Skin epidermis (tissue), 12 donors: ENCODE measurements at regions not wholly inside any gene's neighbourhood (a gene's known extent, or its start where the extent isn't known, plus 50 kb on each side); places are given as distances from the start of the nearest gene placed in this dataset.
"Not testable (repeated sequence)": the region's sequence is repeated elsewhere in the genome, so short reads cannot be mapped to it uniquely, and the experiment has no call there.

Experiments
- H3K27ac ChIP-seq, 21 experiments: fragments of 200-600 bp; sonication (generic) in 11 of 21; one replicate each; pipeline ENCODE4 v1.5.0; 2020; ENCODE audit warnings: mild to moderate bottlenecking in 3 of 21, inconsistent platforms in 2 of 21, moderate library complexity in 2 of 21
- H3K4me3 ChIP-seq, 7 experiments: fragments of 200-600 bp; sonication (generic) in 2 of 7; one replicate each; pipeline ENCODE4 v1.5.0; 2020; ENCODE audit warnings: inconsistent platforms in 2 of 7, mild to moderate bottlenecking in 2 of 7, moderate library complexity in 1 of 7

GRCh38 chr1:221227872-221228337, 348.7 kb downstream of the HLX start:
- Histone ChIP-seq H3K27ac (no peak overlapping the region), H3K4me3 (no peak overlapping the region)

GRCh38 chr1:221228594-221228993, 349.4 kb downstream of the HLX start:
- H3K4me3 ChIP-seq, result no peak overlapping the region
- H3K27ac ChIP-seq, result no peak overlapping the region

DNA sequence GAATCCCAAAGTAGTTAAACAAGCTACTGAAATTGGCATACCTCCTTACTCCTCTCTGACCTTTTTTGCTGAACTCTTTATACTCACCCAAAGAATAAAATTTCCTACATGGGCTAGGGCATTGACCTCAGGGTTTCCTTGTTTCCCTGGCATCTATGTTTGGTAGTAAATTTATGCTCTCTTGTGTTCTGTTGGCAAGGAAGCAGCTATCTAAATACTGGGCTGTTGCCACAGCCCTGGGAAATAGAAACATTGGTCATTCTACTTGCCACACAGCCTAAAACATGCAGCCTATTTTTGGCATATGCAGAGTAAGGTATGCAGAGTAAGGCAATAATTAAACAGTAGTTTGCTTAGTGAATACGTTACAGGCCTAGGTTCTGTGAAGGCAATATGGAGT, 351.4 kb downstream of the HLX start:
- Histone ChIP-seq H3K4me3 (no peak overlapping the region), H3K27ac (no peak overlapping the region)

DNA sequence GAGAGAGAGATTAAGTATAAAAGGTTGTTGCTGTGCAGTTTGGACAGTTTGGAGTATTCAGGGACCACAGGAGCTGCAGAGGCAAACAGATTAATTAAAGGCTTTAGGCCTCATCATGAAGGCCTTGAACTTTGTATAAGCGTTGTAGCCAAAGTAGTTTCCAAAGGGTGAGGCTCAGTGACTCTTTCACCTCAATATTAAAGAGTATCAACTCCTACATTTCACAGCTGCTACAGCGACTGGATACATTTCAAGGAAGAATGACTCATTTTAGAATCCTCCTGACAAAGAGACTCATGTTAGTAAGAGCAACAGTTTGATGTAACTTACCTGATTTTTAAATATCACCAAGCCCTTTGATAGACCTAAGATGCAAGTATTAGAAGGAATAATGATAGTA, 355.5 kb downstream of the HLX start:
- no peak overlapping the region for H3K4me3 ChIP-seq
- H3K27ac ChIP-seq, result no peak overlapping the region

- Histone ChIP-seq H3K4me3 (no peak overlapping the region), H3K27ac (no peak overlapping the region)
These were observed 358.3 kb downstream of the HLX start for GRCh38 chr1:221237587-221237986.

DNA sequence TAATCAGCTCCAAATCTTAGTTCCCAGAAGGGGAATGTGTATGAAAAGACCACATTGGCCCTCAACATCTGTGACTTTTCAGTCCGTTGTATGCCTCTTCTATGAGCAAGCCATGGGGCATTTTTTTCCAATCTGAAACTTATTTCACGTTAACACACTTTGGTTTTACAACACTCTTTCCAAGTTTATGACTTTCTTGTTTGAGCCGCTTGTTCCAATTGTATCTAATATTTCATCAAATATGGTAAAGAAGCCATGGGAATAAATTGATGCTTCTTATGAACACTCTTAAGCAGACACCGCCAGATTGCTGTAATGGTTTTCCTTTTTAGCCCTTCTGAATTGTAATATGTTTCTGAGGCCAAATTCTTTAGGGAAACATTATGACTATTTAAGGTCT, 359.9 kb downstream of the HLX start:
- H3K27ac ChIP-seq, result no peak overlapping the region
- no peak overlapping the region for H3K4me3 ChIP-seq

DNA sequence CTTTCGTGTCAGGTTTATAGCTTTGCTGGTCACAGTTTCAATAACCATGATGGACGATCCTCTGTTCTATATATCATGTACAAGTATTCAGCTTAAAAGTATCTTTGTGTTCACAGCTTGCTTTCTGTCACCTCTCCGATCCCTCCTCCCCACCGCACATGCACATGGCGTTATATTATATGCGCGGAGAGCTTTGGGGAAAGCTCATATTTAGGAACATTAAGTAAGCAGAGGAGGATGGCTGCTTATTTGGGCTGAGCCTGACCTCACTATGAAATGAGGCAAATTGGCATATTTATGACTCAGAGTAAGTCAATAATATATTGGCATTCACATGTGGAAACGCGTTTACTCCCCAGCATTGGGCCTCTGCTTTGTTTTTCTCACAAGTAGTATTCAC, 360.5 kb downstream of the HLX start:
- no peak overlapping the region for H3K4me3 ChIP-seq
- H3K27ac ChIP-seq, result no peak overlapping the region

DNA sequence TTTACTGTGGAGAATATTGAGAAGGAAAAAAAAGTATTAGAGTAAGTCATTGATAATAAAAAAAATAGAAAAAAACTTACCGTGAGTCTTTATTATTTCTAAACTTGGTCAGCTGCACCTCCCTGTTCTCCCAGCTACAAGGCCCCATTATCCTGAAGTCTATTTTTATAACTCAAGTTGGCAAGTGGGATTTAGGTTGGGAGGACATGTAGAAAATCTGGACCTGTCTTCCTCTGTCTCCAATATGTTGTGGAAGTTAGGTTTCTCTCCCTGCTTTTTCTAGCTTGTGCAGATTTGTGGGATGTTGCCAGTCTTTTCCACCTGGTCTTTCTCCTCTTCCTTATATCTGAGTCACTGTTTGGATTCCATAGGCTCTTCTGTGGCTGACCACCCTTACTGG, 361.4 kb downstream of the HLX start:
- H3K4me3 ChIP-seq, result no peak overlapping the region
- no peak overlapping the region for H3K27ac ChIP-seq

- Histone ChIP-seq H3K4me3 (no peak overlapping the region), H3K27ac (no peak overlapping the region)
These were observed 361.9 kb downstream of the HLX start for GRCh38 chr1:221241157-221241556.

GRCh38 chr1:221241592-221241991, 362.3 kb downstream of the HLX start:
- Histone ChIP-seq H3K27ac (no peak overlapping the region), H3K4me3 (no peak overlapping the region)

DNA sequence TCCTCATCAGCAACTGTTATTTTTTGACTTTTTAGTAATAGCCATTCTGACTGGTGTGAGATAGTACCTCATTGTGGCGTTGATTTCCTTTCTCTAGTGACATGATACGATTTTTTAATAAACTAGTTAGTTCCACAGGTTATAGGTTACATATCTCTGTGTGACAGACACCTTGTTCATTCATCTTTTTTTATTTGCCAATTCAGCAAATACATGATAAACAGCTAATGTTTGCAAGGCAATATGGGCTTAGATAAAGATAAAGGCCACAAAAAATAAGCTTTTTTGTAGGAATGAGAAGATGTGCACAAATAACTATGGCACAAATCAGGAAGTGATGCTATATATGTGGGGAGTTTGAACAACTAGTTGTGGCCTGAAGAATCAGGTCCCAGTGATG, 366.8 kb downstream of the HLX start:
- no peak overlapping the region for H3K27ac ChIP-seq
- no peak overlapping the region for H3K4me3 ChIP-seq

DNA sequence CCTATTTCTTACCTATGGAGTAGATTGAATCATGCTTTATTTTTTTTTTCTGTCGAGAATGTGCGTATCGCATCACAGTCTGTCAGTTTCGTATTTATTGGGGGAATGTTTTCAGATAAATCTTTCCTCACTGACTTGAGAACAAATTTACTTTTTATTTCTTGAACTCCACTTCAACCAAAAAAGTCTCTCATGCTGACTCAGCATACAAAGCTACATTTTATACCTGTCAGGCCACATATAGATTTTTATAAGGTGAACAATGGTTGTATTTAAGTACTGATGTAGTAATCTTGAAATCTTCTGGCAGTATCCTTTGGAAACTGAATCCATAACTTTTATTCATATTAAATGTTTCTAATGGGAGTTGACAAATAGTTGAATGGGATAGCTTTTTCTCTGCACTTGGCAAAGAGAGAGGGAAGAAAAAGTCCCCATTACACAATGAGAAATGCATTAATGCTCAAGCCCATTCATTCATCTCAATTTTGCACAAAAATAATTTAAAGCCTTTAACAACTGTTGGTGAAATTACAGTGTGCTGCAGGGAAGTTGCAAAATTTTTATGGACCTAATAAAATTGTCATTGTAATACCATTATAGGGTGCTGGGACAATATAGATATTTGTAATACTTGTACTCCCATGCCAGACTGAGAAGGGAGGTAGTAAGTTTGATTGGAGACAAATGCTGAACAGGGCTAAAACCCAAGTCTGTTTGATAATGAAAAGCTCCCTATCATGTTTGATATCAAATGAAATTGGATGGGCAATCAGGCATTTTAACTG, 367.6 kb downstream of the HLX start:
- Histone ChIP-seq H3K4me3 (no peak overlapping the region), H3K27ac (no peak overlapping the region)

DNA sequence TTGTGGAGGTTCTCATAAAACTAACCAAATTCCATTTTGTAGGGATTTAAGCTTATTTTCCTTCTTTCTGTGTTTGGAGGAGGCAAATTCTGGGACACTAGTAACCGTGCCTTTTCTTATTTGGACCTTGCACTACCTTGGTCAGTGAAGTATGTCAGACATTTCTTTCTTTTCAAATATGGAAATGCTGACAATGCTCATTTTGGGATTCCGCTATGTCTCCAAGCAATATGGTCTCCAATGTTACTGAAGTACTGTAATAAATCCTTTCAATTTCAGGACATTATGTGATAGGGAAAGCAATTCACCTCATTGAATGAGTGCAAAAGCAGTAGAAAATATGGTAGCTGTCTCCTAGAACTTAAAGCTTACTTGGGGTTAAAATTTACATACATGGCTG, 372.3 kb downstream of the HLX start:
- Histone ChIP-seq H3K4me3 (no peak overlapping the region), H3K27ac (no peak overlapping the region)

DNA sequence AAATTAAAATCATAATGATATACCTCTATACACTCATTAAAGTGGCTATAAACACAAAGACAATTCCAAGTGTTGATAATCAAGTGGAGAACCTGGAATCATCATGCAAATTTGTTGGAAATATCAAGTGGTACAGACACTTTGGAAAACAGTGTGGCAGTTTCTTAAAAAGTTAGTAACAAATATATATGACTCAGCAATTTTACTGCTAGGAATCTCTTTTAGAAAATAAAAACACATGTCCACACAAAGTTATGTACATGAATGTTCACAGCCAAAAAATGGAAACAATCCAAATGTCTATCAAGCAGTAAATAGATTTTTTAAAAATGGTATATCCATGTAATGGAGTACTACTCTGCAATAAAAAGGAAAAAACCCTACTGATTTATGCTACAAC, 375.6 kb downstream of the HLX start:
- Histone ChIP-seq H3K27ac (no peak overlapping the region), H3K4me3 (no peak overlapping the region)

- H3K27ac ChIP-seq, result no peak overlapping the region
These were observed 377.5 kb downstream of the HLX start for GRCh38 chr1:221256773-221257172.

DNA sequence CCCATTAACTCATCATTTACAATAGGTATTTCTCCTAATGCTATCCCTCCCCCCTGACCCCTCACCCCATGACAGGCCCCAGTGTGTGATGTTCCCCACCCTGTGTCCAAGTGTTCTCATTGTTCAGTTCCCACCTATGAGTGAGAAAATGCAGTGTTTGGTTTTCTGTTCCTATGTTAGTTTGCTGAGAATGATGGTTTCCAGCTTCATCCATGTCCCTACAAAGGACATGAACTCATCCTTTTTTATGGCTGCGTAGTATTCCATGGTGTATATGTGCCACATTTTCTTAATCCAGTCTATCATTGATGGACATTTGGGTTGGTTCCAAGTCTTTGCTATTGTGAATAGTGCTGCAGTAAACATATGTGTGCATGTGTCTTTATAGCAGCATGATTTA, 378.3 kb downstream of the HLX start:
- not testable (repeated sequence) for H3K4me3 ChIP-seq, H3K27ac ChIP-seq

More at GRCh38 chr1:221256773-221257172, 377.5 kb downstream of the HLX start:
- no peak overlapping the region for H3K4me3 ChIP-seq

DNA sequence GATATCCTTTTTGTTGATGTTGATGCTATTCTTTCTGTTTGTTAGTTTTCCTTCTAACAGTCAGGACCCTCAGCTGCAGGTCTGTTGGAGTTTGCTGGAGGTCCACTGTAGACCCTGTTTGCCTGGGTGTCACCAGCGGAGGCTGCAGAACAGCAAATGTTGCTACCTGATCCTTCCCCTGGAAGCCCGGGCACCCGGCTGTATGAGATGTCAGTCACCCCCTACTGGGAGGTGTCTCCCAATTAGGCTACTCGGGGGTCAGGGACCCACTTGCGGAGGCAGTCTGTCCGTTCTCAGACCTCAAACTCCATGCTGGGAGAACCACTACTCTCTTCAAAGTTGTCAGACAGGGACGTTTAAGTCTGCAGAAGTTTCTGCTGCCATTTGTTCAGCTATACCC, 383.4 kb downstream of the HLX start:
- H3K4me3 ChIP-seq, result not testable (repeated sequence)

DNA sequence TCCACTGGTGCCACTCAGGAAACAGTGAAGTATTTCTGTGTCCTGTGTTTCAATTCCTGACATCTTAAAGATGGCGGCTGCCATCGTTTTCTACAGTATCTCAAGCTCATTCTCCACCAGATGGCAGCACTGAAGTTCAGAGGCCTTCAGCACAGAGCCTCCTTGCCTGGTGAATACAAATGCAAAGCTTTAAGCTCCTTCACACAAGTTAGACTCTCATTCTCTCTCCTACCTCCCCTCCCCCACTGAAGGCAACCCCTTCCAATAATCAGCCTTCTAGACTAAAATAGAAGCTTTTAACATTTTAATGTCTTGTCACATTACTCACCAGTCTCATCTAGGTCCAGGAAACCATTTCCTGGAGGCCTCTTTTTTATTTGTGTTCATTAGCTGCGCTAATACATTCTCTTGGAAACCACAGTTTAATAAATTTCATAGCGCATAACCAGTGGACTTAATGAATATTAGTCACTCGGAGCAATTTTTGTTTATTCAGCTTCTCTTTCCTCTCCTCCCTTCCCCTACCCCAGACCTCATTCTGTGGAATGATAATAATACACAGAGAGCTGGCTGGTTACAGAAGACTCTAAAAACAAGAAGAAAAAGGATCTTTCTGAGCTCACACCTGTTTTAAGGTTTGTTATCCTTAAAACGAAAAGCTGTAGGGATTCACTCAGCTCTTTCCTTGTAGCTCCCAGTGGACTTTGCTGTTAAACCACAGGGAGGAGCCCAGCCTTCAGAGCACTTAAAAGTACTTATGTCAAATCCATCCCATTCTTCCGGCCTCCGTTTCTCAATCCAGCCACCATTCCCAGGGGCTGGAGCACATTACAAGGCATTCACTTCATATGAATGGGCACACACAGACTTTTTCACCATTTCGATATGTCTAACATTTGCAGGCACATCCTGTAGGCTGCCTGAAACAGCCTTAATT, 384.9 kb downstream of the HLX start:
- no peak overlapping the region for H3K4me3 ChIP-seq
- H3K27ac ChIP-seq, result peak overlapping the region in 13 of 21 experiments; percentile 1 to 63 (median 33)

More for the DNA sequence above, 383.4 kb downstream of the HLX start:
- H3K27ac ChIP-seq, result not testable (repeated sequence)

GRCh38 chr1:221264848-221265247, 385.6 kb downstream of the HLX start:
- no peak overlapping the region for H3K4me3 ChIP-seq
- H3K27ac ChIP-seq, result peak overlapping the region in 12 of 21 experiments; percentile 1 to 63 (median 34)

- no peak overlapping the region for H3K4me3 ChIP-seq
These were observed 389.1 kb downstream of the HLX start for GRCh38 chr1:221268295-221268694.

DNA sequence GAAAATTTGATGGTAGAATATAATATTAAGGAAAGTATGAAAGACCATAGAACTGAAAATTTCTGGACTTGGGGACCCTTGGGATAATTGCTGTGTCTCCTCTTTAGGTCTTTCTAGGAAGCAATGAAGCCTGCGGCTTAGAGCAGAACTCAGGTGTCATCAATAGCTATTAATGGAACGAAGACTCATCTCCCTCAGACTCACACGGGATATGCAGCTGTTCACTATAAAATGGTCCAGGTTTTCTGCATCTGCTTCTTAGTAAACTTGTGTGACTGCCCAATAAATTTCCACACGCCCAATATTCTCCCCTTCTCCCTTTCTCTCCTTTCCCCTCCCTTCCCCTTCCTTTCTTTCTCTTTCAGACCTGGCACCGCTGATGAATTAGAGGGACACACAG, 392.5 kb downstream of the HLX start:
- Histone ChIP-seq H3K27ac (no peak overlapping the region), H3K4me3 (no peak overlapping the region)

More at GRCh38 chr1:221268295-221268694, 389.1 kb downstream of the HLX start:
- peak overlapping the region in 3 of 21 experiments; percentile 7 to 18 (median 10) for H3K27ac ChIP-seq
